Activated naive CD4-positive, alpha-beta T cell (primary cell): ENCODE measurements at regions not wholly inside any gene's neighbourhood (a gene's known extent, or its start where the extent isn't known, plus 50 kb on each side); places are given as distances from the start of the nearest gene placed in this dataset.
"Not testable (repeated sequence)": the region's sequence is repeated elsewhere in the genome, so short reads cannot be mapped to it uniquely, and the experiment has no call there.

ENCODE experiments used
- DNase-seq, 4 experiments: peaks; one replicate each; lab custom pipeline; 2025; lab: John Stamatoyannopoulos, UW

DNA sequence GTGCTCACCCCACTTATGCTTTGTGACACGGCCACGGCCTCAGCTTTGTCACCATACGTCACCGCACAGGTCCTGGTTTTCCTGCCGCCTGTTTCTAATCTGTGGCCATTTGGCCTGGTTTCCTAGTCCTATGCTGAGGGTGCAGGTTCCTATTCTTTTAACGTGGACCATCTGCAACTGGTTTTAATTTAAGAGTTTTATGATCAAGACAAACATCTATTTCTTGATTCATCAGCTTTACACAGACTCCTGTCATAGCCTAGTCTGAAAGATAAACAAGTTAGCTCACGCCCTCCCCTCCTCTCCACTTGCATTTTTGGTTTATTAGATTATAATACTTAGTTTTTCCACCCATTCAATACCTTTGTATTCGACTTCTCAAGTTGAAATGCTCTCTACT lies 97.5 kb upstream of the RPS6KA2 start:
- no peak for DNase-seq

DNA sequence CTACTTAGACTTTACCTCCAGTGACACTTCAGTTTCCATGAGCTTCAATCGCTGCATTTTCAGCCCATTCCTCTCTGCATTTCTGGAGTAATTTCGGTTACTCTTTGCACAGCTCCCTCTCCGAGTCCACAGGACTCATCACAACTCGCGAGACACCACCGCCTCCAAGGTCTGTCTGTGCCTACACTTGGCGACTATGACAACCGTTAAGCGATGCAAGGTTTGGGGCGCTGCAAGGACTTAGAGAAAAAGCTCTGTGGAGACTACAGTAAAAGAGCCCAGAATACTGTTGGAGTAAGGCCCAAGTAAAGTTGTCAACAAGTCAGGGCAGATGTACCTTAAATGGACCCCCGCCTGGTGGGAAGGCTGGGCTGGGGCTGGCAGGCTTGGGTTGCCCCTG lies 95.7 kb upstream of the RPS6KA2 start:
- DNase-seq: no peak

DNA sequence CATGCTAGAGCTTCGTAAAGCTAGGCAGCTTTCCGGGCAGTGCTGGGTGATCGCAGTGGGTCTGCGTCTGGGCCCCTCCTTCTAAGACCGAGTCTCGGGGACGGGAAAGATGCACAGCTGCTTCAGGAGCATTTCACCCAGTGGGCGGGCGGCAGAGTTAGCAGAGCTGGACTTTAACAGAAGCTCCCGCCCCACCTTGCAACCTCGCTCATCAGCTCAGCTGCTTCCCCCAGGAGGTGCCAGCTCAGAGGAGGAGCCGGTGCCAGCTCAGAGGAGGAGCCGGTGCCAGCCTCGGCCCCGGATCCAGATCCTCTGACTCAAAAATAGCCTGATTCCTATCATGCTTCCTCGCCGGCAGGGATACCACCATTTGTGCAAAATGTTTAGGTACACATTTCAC lies 94.5 kb upstream of the RPS6KA2 start:
- DNase-seq: no peak

DNA sequence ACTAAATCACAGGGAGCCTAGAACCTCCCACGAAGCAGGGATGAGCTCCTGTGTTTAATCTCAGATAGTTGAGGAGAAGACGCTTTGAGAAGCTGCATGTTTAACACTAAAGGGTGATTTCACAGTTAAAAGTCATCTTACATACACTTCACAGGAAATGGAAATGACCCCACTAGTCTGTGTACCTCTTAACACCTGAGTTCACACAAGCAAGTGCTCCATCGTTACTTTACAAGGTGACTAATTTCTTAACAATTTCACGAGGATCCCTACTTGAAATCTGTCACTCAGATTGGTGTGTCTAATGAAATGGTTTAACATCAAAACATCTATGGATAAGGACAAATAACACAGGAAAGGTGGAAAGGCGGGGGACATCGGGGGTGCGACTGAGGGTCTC lies 93.8 kb upstream of the RPS6KA2 start:
- DNase-seq: no peak

DNA sequence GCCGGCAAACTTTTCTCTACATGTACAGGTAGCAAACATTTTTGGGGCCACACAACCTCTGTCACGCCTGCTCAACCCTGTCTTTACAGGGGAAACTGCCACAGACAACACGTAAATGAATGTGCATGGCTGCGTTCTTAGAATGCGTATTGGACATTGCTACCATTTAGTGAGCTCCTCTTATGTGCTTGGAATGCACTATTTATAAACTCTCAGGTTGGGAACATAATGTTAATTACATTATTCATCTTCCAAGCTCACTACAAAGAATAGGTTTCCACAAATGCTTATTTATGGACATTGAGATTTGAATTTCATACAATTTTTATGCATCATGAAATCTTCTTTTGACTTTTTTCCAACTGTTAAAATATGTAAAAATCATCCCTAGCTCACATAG lies 92.0 kb upstream of the RPS6KA2 start:
- DNase-seq: no peak

DNA sequence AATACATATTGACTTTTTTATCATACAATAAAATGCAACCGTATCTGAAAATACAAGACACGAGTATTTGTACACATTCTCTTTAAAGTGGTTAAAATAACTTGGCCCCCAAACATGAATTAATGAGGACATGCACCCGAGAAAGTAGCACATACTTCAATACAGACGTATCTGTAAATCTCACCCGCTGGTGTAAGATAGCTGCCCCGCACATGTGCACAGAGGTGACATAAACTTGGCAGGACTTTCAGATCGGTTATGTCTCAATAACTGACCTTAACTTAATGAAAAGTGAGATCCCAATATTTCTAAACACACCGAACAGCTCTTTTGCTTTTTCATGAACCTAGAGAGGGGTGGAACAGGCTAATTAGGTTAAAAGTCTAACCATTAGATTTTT lies 91.5 kb upstream of the RPS6KA2 start:
- DNase-seq: no peak

DNA sequence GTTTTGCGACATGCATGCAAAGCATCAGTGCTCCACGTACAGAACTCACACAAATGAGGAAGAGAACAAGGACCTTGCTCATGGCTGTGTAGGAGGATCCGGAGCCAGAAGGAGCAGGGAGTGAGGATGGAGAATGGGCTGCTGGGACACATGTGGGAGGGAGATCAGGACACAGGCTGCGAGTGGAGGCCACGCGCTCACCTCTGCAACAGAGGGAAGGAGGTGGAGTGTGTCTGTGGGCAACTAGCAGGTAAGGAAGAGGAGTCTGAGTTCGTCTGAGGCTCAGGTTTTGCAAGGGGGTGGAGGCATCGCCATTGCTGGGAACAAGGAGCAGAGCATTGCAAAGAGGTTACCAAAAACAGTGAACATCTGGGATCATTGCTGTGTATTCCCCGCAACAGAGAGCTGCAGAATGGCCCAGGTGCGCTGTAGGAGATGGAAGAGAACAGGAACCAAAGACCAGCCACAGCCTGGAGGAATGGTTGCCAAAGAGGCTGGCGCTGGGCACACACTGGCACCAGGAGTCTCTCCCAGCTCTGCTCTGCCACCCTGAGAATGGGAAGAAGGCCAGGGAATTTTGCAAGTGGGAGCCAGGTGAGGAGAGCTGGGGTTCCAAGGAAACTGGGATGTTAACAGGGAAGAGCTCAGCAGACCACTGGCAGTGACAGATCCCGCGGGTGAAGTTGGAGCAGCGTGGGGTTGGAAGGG lies 90.0 kb upstream of the RPS6KA2 start:
- no peak for DNase-seq

DNA sequence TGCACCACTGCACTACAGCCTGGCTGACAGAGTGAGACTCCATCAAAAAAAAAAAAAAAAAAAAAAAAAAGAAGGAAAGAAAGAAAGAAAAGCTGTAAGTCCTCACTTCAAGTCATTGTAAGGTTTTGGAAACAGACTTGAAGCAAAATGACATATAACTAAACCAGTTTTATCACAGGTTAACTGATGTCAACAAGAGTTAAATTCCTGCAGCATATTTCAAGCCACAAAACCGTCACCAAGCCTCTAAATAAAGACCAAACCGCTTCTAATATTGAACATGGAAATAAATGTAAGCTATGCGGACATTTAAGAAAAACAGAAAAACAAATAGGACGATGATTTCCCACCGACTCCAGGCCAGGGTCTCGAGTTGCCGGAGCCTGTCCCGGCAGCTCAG lies 88.9 kb upstream of the RPS6KA2 start:
- DNase-seq: no peak

DNA sequence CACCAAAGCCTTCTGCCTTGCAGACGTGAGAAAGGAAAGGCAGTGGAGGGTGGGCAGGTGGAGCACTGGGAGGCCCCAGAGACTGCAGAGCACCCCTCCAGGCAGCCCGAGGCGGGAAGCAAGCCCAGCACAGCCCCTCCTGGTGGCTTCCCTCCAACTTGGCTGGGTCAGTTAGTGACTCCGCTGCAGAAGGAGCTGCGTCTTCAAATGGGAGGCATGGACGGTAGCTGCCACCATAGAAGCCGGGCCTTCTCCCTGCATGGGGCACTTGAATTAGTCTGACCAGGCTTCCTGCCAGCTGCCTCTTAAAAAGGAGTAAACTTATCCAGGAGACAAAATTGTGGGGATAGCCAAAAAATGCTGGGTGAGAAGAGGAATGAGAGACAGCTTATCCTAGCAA lies 88.0 kb upstream of the RPS6KA2 start:
- no peak for DNase-seq

DNA sequence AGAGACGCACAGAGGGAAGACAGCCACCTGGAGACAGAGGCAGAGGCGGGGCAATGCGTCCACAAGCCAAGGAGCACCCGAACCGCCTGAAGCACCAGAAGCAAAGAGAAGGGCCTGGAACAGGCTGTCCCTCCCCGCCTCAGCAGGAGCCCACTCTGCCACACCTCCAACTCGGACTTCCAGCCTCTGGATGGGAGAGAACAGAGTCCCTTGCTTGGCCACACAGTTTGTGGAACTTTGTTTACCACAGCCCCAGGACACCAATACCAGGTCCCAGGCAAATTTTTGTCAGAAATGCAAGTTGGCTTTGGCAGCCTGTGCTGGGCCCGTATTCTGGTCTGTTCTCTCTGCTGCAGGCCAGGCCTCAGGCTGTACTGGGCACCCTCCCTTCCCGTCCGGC lies 87.5 kb upstream of the RPS6KA2 start:
- DNase-seq: no peak

DNA sequence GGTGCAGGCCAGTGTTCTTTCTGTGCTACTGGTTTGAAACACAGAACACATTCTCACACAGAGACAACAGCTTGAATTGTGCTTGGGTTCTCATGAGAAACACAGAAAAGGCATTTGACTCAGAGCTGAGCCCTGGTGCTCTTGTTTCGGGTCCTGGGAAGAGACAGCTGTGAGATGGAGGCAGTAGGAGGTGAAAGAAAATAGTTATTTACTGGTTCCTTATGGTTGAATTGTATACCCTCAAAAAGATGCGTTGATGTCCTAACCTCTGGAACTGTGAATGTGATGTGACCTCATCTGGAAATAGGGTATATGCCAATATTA lies 87.1 kb upstream of the RPS6KA2 start:
- no peak for DNase-seq

DNA sequence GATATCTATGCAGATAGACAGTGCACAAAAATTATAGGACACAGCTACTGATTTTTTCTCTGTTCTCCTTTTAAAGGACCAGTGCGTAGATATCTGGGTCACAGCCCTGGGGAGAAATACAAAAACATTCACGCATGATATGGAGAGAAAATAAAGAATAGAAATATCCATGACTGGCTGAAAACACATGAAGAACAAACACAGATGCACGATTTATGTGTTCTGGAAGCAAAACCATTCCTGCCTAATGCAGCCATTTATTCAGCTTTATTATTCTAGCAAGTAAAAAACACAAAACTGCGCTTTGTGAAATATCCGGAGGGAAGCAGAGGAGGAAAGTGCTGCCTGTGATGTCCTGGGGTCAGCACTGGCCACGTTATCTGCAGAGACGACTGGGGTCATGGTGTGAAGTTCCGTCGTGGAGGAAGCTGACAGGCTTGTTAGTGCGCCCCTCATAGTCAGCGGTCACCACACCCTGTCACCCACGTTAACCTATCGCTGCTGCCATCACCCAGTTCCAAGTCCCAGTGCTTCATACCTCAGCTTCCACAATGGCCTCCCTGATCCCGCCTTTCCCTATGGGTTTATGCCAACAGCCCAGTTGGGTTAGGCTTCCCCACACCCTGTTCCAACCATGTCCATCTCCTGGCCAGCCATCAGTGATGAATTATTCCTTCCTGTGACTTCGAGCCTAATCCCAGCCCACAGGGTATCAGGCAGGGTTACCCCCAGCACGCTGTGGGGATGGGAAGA lies 86.6 kb upstream of the RPS6KA2 start:
- no peak for DNase-seq

DNA sequence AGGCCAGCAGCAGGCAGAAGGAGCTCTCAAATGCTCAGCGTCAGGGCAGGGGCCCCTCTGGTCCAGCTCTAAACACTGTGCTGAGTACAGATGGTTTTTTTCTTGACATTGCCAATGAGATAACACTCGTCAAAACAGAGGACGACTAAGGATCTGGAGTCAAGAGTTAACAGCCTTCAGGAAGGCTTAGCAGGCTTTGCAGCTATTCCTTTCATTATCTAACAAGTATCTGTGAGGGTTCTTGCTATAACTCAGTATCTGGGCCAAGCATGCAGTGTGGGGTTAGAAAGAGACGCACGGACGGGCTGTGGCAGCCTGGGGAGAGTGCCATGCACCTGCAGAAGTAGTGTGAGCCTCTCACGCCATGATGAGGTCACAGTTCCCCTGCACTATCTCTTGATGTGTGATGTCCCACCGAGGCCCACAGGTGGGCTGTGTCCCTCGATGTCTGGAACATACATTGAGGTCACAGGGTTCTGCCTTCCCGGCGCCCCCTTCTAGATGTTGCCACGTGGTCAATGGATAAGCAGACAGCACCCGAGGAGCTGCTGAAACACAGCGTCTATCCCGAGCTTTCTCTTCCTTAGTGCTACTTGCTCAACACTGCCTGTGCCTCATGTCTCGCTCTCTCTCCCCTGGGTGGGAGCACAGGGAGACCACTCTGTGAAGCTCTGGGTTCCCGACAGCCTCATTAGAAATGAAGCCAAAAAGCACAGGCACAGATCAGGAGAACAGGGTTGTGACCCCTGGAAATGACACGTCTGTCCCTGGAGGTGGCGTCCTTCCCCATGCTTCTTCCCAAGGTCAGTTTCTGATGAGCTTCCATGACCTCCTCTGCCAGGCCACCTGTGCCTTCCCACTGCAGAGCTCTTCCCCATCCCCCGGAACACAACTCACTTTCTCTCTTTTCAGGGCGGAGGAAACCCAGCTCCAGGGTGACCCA lies 85.5 kb upstream of the RPS6KA2 start:
- DNase-seq: no peak

DNA sequence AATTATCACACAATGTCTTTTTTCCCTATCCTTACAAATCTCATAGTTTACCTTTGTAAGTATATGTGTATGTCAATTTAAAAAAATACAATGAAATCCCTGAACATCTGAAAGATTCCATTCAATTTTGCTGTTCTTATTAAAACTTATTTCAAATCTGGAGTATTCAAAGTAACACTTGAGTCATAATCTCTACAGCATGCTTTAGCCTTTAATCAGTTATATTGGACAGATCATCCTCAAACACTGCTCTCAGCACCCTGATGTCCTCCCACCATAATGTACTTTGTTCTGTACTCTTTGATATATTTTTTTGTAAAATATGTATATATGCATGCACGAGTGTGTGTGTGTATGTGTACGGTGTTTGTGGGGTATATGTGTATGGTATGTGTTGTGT lies 83.0 kb upstream of the RPS6KA2 start:
- DNase-seq: no peak

DNA sequence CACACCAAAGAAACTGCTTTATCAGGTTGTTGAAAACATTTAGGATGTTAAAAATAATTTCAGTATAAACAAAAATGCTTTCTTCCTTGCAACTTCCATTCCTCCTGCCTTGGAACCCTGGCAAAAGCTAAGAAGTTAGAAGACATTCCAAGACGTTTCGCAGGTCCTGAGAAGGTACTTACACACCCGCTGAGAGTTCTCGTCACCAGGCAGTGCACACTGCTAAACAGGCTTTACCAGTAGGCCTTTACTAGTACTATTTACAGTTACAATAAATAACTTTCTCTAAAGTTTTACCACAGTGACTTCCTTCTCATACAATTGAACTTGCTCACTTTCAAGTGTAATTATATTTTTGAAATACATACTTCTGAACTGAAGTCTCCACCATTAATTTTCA lies 81.4 kb upstream of the RPS6KA2 start:
- no peak for DNase-seq

DNA sequence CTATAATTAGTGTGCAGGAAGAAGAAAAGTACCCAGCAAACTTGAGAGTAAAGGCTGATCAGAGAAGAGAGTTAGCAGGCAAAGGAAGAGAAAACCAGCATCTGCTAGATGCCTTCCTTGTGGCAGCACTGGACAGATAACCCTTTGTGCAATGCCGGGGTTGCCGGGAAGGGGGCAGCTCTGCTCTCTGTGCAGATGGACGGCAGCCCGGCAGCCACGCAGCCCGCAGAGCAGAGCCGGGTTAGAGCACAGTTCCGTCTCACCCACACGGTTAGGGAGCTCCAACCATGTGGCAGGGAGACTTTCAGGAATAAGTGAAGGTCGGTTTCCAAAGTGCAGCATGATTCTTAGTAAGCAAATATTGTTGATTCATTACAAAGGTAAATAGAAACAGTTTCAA lies 80.0 kb upstream of the RPS6KA2 start:
- no peak for DNase-seq

DNA sequence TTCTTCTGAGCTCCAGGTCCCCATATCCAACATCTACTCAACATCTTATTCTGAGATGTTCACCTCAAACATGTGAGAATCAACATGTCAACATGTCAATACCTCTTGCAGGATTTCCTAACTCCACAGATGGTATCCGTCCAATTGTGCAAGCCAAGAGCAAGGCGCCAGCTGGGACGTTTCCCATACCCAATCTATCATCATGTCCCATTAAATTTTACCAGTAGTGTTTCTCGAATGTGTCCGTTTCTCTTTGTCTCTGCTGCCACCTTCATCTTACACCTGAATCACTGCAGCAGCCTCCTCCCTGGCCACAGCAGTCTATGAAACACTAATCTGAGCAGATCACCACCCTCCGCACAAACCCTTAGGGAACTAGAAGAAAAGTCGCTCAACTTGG lies 78.0 kb upstream of the RPS6KA2 start:
- DNase-seq: no peak

DNA sequence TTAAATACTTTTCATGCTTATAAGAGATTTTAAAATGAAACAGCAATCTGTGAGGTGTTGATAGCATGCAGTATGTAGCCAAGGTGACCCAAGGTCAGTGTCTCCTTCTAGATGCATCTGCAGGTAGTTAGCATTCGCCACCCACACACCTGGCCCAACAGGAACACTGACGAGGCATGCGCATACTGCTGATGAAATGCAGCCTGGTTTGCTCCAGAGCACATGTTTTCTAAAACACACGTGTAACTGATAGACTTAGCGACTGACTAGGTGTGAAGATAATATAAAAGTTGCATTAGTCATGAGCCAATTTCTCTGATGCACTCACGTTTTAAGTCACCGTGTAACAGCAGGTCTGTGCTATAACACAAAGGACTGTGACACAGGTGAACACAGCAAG lies 77.1 kb upstream of the RPS6KA2 start:
- DNase-seq: no peak

DNA sequence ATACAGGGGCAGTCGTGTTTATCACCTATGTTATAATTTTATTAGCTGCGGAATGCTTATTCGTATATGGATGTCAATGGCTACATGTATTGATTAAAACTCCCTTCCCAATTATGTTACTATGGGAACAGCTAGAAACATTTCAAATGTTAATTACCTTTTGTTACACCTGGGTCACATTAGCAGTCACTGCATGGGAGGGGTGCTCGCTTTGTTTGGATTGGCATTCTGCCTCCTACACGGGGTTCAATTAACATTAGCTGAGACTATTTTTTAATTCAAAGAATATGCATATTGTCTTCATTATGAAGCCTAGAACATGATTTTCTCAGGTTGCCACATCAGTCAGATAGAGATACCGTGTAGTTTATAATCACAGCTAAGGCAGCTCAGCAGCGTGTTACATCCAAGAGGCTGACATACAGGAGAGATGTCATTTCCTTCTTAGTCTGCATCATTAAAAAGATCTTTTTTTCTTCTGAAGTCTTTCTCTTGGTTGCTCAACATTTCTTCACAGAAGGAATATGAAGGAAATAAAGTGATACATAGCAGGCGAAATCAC lies 76.2 kb upstream of the RPS6KA2 start:
- no peak for DNase-seq

DNA sequence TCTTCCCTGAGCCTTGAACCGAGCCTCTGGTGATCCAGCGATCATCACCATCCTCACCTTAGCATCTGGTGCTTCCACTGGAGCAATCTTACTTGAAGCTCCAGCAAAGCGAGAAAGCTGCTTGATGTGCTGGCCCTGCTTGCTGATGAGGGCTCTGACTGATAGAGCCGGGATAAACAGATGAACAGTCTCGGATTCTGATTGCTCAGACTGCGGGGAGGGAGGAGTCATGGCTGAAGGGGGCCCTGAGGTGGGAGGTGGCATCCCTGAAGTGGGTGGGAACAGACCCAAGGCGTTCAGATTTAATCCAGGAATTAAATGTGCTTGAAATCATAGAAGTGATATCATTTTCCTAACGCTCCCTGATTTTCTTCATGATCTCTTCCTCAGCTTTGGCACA lies 74.4 kb upstream of the RPS6KA2 start:
- DNase-seq: not testable (repeated sequence)

DNA sequence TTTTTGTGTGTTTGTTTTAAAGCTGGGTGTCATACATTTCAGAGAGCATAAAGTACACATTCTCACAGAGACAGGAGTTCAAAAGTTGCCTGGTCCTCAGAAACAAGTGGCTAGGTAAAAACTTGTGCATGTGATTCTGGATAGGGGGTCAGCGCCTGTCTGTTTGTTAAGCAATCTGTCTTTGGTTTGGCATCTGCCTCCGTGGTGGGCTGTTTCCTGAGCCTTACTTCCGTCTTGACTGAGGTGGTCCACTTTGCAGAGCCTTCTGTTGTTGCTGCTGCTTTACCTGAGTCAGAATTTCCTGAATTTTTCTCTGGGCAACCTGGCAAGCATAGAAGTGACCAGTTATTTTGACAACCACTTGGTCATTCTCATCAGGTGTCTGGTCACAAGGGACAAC lies 73.8 kb upstream of the RPS6KA2 start:
- DNase-seq: not testable (repeated sequence)

DNA sequence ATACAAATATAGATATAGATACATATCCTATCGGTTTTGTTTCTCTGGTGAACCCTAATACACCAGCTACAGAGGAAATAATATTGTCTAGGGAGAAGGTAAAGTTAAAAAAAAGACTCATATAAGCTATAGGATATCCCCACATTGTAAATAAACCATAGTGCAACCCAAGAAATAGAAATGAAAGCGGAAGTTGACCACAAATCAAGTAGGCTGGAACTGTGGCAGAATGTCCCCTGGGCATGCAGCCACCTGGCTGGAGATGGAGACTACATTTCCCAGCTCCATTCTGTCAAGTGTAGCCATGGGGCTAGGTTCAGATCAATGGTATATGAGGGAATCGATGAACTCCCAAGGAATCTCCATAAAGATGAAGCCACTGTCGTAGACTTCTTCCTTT lies 70.1 kb upstream of the RPS6KA2 start:
- no peak for DNase-seq

DNA sequence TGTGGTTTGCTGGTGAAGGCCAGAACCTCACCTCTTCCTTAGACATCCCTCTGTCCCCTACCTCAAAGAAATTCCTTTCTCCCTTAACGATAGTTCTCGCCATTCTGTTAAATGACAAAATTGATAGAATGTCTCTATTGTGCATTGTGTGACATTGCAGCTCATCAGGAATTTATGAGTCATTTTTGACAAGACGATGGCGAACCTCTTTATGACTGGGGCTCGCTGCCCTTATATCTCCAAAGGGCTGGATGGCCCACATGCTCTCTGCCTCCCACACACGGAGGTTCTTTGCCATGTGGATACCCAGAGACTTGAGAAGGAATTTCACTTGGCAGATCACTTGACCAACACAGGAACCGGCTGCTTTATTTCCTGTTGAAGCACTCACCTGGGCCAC lies 66.8 kb upstream of the RPS6KA2 start:
- DNase-seq: no peak
